MCF 10A (cell line): ENCODE measurements at regions not wholly inside any gene's neighbourhood (a gene's known extent, or its start where the extent isn't known, plus 50 kb on each side); places are given as distances from the start of the nearest gene placed in this dataset.

Experiments
- BruUV-seq: library from RNA; stranded (reverse); fragments of 400-500 nt; replicated peaks from 2 replicates; lab custom pipeline; 2021; lab: Mats Ljungman, UMichigan
- CTCF ChIA-PET: fragments of 300-600 bp; sonication (Branson Sonifier 250); formaldehyde crosslinking; extraction: SDS; loops from one replicate; lab custom pipeline; 2021; ENCODE audit warnings: antibody characterized with exemption, inconsistent platforms; lab: Yijun Ruan, JAX
- POLR2A ChIA-PET: fragments of 300-600, 350-650 bp; sonication (Branson Sonifier 250); formaldehyde crosslinking; extraction: SDS; loops from one replicate; lab custom pipeline; 2020; ENCODE audit warnings: antibody characterized with exemption, inconsistent platforms; lab: Yijun Ruan, JAX
- DNase-seq: peaks from one replicate; pipeline ENCODE4 v3.0.0-alpha.2; 2018; ENCODE audit not compliant: unreplicated experiment
- H3K27ac Mint-ChIP-seq: one replicate; pipeline ENCODE4 v1.8.0; 2022; ENCODE audit warnings: mild to moderate bottlenecking, low read depth, mixed read lengths; ENCODE audit not compliant: unreplicated experiment
- H3K27me3 Mint-ChIP-seq: one replicate; pipeline ENCODE4 v1.8.0; 2022; ENCODE audit warnings: mixed read lengths; ENCODE audit not compliant: insufficient read depth, unreplicated experiment
- H3K36me3 Mint-ChIP-seq: one replicate; pipeline ENCODE4 v1.8.0; 2022; ENCODE audit warnings: mild to moderate bottlenecking, moderate library complexity, mixed read lengths; ENCODE audit not compliant: insufficient read depth, unreplicated experiment
- H3K4me1 Mint-ChIP-seq: one replicate; pipeline ENCODE4 v1.8.0; 2022; ENCODE audit warnings: mixed read lengths; ENCODE audit not compliant: insufficient read depth, unreplicated experiment
- H3K4me3 Mint-ChIP-seq: one replicate; pipeline ENCODE4 v1.8.0; 2022; ENCODE audit warnings: mild to moderate bottlenecking, moderate library complexity, mixed read lengths; ENCODE audit not compliant: unreplicated experiment
- H3K9me3 Mint-ChIP-seq: one replicate; pipeline ENCODE4 v1.8.0; 2022; ENCODE audit warnings: mixed read lengths; ENCODE audit not compliant: unreplicated experiment
- CTCF ChIP-seq: fragments of 200-600 bp; IDR thresholded peaks from one replicate; pipeline ENCODE4 v1.8.0; 2022; ENCODE audit warnings: antibody characterized with exemption, mild to moderate bottlenecking; ENCODE audit not compliant: unreplicated experiment
- intact Hi-C: fragments of 100-400 bp; cut with micrococcal nuclease; formaldehyde crosslinking; loops from 2 replicates; pipeline ENCODE4 v1.14.1; 2022

- CTCF ChIA-PET, result interaction anchor here (0.5 kb wide), 1 partner anchor 25 kb away, joined by 4 read pairs; no protein-coding TSS in a partner anchor
- Mint-ChIP-seq H3K4me1 (no peaks in the 10 kb centered on the region), H3K27ac (no peak overlapping the region), H3K9me3 (peaks cover 18% of the 10 kb centered on the region), H3K27me3 (no peaks in the 10 kb centered on the region), H3K4me3 (no peak overlapping the region), H3K36me3 (no peaks in the 10 kb centered on the region)
- DNase-seq, result no peak
- no TSS peak for BruUV-seq
- intact Hi-C loops, result no loop called here
- TF ChIP-seq CTCF, result no peak
- POLR2A ChIA-PET, result interaction anchor here (0.7 kb wide), 1 partner anchor 29 kb away, joined by 3 read pairs; no protein-coding TSS in a partner anchor
Measured at GRCh38 chr2:136637402-136637801, 127.9 kb upstream of the THSD7B start.

- intact Hi-C loops, result no loop called here
- POLR2A ChIA-PET, result no interaction called here
- no peak for TF ChIP-seq CTCF
- H3K9me3 Mint-ChIP-seq, result peaks cover under 1% of the 10 kb centered on the region
- CTCF ChIA-PET, result no interaction called here
- no peaks in the 10 kb centered on the region for H3K36me3 Mint-ChIP-seq
- no peak overlapping the region for H3K4me3 Mint-ChIP-seq
- H3K27ac Mint-ChIP-seq, result no peak overlapping the region
- no TSS peak for BruUV-seq
- no peaks in the 10 kb centered on the region for H3K27me3 Mint-ChIP-seq
- DNase-seq, result no peak
- no peaks in the 10 kb centered on the region for H3K4me1 Mint-ChIP-seq
Measured at GRCh38 chr2:136628490-136628889, 136.9 kb upstream of the THSD7B start.

- POLR2A ChIA-PET, result no interaction called here
- no TSS peak for BruUV-seq
- no peaks in the 10 kb centered on the region for H3K27me3 Mint-ChIP-seq
- H3K9me3 Mint-ChIP-seq, result no peaks in the 10 kb centered on the region
- no peak overlapping the region for H3K27ac Mint-ChIP-seq
- H3K4me3 Mint-ChIP-seq, result no peak overlapping the region
- H3K36me3 Mint-ChIP-seq, result no peaks in the 10 kb centered on the region
- TF ChIP-seq CTCF, result no peak
- H3K4me1 Mint-ChIP-seq, result no peaks in the 10 kb centered on the region
- CTCF ChIA-PET, result no interaction called here
- DNase-seq, result no peak
- intact Hi-C loops, result no loop called here
Measured at GRCh38 chr2:136613096-136613495, 152.2 kb upstream of the THSD7B start.

- H3K36me3 Mint-ChIP-seq, result no peaks in the 10 kb centered on the region
- POLR2A ChIA-PET, result no interaction called here
- CTCF ChIA-PET, result interaction anchor here (0.7 to 0.8 kb wide), 3 partner anchors 9 to 1227 kb away, joined by 3 to 4 read pairs (median 4); no protein-coding TSS in a partner anchor
- no peak for DNase-seq
- no peaks in the 10 kb centered on the region for H3K9me3 Mint-ChIP-seq
- intact Hi-C loops, result no loop called here
- no TSS peak for BruUV-seq
- no peak for TF ChIP-seq CTCF
- H3K27ac Mint-ChIP-seq, result no peak overlapping the region
- no peak overlapping the region for H3K4me3 Mint-ChIP-seq
- no peaks in the 10 kb centered on the region for H3K27me3 Mint-ChIP-seq
- no peaks in the 10 kb centered on the region for H3K4me1 Mint-ChIP-seq
Measured at GRCh38 chr2:136612079-136612478, 153.3 kb upstream of the THSD7B start.
